A204.1 (cell line): ENCODE measurements at regions not wholly inside any gene's neighbourhood (a gene's known extent, or its start where the extent isn't known, plus 50 kb on each side); places are given as distances from the start of the nearest gene placed in this dataset.

Experiments used
- FAIRE-seq: peaks from 2 replicates; lab custom pipeline; 2012; peaks lifted over from hg19 to GRCh38; lab: Jason Lieb, UNC

GRCh38 chr4:155094201-155094820, 114.1 kb upstream of the NPY2R start:
- no peak for FAIRE-seq

GRCh38 chr4:155099231-155099630, 109.2 kb upstream of the NPY2R start:
- FAIRE-seq = no peak

- no peak for FAIRE-seq
These were observed 101.8 kb upstream of the NPY2R start for GRCh38 chr4:155106629-155107028.

GRCh38 chr4:155107059-155107458, 101.4 kb upstream of the NPY2R start:
- no peak for FAIRE-seq

- no peak for FAIRE-seq
These were observed 93.6 kb upstream of the NPY2R start for GRCh38 chr4:155114790-155115189.

- FAIRE-seq = no peak
These were observed 89.4 kb upstream of the NPY2R start for GRCh38 chr4:155119006-155119405.

- FAIRE-seq = no peak
These were observed 87.9 kb upstream of the NPY2R start for GRCh38 chr4:155120536-155120935.

GRCh38 chr4:155122382-155122781, 86.1 kb upstream of the NPY2R start:
- no peak for FAIRE-seq

GRCh38 chr4:155134136-155134535, 74.3 kb upstream of the NPY2R start:
- no peak for FAIRE-seq

- FAIRE-seq = no peak
These were observed 67.5 kb upstream of the NPY2R start for GRCh38 chr4:155140889-155141288.

GRCh38 chr4:155143512-155143911, 64.9 kb upstream of the NPY2R start:
- no peak for FAIRE-seq
